Smooth muscle cell of the brain vasculature (primary cell): ENCODE measurements at regions not wholly inside any gene's neighbourhood (a gene's known extent, or its start where the extent isn't known, plus 50 kb on each side); places are given as distances from the start of the nearest gene placed in this dataset.
"Not testable (repeated sequence)": the region's sequence is repeated elsewhere in the genome, so short reads cannot be mapped to it uniquely, and the experiment has no call there.

ENCODE experiments used
- DNase-seq: peaks from one replicate; pipeline ENCODE4 v3.0.0-alpha.2; 2012; ENCODE audit warnings: low read depth, low spot score

DNA sequence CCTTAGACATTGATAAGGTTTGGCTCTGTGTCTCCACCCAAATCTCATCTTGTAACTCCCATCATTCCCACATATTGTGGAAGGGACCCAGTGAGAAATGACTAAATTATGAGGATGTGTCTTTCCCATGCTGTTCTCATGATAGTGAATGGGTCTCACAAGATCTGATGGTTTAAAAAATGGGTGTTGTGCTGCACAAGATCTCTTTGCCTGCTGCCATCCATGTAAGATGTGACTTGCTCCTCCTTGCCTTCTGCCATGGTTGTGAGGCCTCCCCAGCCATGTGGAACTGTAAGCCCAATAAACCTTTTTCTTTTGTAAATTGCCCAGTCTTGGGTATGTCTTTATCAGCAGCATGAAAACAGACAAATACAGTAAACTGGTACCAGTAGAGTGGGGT, 206.1 kb upstream of the KCND2 start:
- not testable (repeated sequence) for DNase-seq

DNA sequence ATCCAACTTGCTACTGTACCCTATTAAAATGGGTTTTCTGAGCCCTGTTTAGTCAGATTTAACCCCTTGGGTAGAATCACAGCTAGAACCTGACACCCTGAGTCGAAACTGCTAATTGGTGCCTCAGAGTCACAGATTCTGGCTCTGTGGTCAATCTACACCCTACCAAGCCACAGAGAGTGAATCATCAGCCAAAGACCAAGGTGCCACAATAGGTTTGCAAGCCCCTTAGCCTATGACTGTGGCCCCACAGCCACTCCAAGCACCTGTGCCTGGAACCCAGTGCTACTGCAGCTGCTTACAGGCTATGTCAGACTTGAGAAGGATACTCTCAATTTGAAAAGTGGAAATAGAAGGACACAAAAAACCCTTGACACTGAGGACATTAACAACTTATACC, 202.8 kb upstream of the KCND2 start:
- no peak for DNase-seq

DNA sequence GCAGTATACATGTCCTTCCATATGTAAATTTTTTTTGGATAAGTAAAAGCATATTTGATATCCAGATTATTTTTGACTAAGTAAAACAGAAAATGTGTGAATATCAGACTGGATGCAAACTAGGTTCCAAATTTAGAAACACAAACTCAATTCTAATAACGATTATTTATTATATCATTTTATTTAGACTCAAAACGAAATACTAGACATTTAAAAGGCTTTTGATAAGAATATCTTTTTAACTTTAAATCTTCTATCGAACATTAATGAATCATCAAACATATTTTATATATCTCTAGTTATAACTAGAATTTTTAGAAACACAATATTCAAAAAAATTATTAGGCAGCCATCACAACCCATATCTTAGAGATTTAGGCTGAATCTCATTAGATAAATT, 195.2 kb upstream of the KCND2 start:
- DNase-seq = no peak

DNA sequence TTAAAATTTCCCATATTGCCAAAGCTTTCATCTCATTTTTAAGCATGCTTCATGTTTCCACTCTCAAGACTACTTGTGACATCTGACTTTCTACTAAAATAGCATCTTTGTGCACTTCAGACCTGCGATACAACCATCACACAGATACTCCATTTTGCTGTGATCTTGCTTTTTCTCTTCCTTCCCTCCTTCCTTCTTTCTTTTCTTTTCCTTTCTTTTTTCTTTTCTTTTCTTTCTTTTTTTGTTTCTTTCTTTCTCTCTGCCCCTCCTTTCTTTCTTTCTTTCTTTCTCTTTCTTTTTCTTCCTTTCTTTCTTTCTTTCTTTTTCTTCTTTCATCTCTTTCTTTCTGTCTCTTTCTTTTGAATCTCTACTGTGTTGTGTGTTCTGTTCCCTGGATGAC, 194.0 kb upstream of the KCND2 start:
- no peak for DNase-seq

DNA sequence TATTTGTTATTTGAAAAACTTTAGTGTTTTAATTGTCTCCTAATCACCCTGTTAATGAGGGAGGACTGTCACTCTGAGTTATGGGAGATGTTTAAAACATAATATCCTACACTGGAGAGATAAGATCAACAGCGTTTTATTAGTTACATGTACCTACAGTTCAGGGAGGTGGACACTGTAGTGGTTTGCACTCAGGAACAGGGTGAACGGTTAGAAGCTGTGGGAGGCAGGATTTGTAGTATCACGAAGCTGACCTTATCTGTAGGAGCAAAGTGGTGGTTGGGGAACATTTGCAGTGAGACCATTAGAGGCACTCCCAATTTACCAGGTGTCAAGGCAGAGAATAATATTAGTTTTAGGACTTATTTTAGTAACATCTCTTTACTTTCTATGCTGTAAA, 193.3 kb upstream of the KCND2 start:
- no peak for DNase-seq

DNA sequence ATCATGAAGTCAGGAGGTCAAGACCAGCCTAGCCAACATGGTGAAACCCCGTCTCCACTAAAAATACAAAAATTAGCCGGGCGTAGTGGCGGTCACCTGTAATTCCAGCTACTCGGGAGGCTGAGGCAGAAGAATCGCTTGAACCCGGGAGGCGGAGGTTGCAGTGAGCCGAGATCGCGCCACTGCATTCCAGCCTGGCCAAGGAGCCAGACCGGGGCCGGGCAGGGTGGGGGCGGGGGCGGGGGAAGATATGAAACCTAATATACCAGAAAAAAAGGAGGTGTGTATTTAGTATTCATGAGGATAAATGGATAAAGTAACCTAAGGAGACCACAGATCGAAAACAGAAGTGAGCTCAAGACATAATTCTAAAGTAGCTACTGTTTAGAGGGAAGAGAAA, 186.5 kb upstream of the KCND2 start:
- not testable (repeated sequence) for DNase-seq

DNA sequence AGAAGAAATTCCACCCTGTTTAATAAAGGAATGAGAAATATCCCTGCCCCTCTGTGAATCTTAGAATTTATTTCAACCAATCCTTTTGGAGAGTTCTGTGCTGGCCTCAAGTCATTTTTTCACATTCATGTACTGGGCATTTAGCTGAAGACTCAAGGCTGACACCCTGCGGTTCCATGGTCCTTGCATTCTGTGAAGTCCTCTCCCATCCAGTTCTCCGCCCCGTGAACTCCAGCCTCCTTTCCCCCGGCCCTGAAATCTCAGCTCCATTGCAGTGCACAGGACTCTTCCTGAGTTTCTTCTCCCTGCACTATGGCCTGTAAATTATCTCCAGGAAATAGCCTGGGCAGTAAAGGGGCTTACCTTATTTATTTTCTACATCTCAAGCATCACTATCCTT, 183.0 kb upstream of the KCND2 start:
- no peak for DNase-seq

DNA sequence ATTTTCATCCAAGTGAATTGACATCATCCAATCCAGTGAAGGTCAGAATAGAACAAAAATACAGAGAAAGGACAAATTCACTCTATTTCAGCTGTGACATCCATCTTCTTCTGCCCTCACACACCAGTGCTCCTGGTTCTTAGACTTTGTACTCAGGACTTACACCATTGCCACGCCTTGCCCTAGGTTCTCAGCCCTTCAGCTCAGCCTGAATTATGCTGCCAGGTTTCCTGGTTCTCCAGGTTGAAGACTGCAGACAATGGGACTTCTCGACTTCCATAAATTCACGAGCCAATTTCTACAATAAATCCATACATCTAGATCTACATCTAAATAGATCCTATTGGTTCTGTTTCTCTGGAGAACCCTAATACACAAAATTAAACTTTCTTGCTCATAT, 181.2 kb upstream of the KCND2 start:
- DNase-seq = no peak

DNA sequence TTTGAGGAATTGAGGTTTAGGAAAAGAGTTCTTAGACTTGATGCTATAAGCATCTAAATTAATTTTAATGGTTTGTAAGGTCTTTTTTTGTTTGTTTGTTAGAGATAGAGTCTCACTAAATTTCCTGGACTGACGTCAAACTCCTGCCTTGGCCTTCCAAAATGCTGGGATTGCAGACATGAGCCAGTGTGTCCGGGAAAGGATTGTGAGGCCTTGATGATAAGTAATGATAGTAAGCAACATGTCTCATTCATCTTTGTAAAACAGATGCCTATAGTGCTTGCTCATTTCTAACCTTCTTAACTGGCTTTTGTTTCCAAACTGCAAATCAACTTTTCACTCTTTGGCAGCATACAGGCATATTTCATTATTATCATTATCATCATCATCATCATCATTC, 176.0 kb upstream of the KCND2 start:
- DNase-seq = no peak

DNA sequence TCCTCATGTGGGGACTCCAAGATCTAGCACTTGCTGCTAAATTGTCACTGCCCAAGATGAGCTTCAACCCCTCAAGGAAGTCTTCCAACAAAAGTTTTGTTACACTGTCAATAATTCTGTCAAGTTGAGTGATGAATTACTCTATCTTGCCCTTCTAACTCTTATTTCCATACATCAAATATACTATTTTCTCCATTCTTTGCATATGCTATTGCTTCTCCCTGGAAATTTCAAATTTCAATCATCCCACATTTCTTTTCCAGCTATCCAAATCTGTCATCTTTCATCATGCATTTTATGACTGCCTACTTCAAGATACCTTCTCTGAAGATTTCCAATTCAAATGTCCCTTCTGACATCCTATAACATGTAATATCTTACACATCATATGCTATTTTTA, 175.2 kb upstream of the KCND2 start:
- no peak for DNase-seq

DNA sequence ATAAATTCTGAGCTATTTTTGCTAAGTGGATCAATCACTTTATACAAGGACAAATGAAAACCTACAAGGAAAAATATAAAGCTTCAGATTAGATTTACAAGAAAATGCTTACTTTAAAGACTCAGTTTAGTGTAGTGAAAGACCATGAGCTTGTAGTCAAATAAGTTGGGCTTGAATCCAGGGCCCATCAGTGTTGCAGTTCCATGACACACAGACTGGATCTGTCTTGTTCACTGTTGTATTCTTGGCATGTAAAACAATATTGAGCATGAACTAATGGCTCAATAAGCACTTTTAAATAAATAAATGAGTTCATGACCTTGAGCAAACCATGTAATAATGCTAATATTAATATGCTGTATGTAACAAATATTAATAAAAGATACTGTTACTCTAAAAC, 164.6 kb upstream of the KCND2 start:
- no peak for DNase-seq

DNA sequence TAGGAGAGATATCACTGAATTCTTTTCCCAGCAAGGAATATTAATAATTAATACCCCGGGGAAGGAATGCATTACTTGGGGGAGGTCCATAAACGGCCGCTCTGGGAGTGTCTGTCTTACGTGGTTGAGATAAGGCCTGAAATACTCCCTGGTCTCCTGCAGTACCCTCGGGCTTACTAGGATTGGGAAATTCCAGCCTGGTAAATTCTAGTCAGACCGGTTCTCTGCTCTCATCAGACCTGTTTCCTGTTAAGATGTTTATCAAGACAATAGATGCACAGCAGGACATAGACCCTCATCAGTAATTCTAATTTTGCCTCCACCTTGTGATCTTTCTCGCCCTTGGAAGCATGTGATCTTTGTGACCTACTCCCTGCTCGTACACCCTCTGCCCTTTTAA, 162.8 kb upstream of the KCND2 start:
- DNase-seq = no peak

DNA sequence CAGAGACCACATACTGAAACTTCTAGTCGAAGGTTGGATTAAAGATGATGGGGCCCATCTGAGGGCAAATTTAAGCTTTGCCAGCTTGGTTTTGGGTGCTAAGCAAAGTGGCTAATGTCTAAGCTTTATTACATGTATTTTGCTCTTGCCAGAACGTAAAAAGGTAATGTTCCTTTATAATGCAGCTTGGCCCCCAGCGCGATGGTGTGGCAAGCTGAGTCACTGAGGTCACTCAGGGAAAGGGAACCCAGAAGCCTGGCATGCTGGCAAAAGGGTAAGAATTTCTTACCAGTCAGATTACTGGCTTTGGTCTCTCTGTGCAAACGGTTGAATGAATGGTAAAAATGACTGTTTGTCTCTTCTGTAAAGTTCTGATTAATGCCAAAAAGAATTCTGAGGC, 158.3 kb upstream of the KCND2 start:
- no peak for DNase-seq

DNA sequence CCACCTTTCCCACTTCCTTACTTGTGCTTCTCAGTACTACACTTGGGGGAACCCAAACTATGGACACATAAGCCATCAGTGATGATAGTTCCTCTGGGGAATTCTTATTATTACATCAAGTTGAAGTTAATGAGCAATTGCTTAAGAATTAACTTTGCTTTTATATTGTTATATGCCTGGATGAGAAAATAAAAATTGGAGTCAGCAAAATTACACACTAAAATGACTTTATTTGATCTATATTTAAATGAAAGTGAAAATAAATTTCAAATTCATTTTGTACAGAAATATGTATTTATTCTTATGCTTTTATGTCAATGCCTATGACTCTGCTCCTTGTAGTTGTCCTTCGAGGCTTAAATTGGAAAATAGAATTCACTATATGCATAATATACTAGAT, 149.4 kb upstream of the KCND2 start:
- DNase-seq = no peak

DNA sequence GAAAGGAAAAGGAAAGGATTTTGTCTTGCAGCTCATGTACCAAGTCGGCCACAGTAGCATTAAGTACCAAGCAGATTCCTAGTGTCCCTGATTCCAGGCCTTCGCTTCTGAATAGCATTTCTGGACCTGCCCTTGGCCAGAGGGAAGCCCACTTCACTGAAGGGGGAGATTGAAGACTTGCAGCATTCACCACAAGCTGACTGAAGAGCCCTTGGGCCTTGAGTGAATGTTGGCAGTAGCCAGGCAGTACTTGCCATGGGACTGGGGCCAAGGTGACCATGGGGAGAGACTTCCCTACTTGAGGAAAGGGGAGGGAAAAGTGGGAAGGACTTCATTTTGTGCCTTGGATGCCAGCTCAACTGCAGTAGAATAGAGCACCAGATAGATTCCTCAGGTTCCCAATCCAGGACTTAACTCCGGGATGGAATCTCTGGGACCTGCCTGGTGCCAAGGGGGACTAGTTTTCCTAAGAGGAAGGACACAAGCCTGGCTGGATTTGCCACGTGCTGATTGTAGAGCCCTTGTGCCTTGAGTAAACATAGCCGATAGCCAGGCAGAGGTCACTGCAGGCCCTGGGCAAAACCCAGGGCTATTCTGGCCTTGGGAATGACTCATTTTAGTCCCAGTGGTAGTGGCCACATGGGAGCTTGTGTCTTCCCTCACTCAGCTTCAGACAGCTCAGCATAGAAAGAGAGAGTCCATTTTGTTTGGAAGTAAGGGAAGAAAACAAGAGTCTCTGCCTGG, 141.7 kb upstream of the KCND2 start:
- no peak for DNase-seq

DNA sequence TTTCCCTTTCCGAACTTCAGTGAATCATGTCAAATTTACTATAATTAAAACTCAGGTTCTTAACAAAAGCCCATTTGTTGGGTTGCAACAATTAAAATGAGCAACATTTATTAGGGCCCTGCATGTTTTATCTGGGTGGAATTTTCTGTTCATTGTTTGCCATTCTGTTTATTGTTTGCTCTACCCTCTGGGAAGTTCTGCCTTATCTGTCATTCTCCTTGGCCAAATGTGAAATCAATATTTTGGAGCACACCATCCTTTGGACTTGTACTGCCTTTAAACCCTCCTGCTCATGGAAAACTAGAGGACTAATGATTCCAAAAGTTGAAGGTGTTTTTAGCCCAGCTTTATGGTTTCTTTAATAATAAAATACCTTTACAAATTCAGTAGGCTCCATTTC, 134.5 kb upstream of the KCND2 start:
- no peak for DNase-seq

DNA sequence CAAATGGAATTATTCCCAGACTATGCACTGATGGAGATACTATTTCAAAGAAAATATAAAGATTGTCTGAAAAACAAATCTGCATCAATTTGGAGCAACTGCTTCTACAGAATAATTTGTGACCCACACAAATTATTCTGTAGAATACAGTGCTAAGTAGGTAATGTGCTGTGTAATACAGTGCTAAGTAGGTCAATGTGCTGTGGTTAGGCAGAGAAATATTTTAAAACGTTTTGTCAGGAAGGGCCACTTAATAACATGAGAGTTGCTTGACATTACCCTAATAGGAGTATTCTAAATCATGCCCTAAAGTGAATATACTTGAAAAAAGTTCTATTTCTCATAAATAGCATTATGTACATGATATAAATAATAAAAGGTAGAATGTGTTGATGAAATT, 116.5 kb upstream of the KCND2 start:
- DNase-seq = no peak

DNA sequence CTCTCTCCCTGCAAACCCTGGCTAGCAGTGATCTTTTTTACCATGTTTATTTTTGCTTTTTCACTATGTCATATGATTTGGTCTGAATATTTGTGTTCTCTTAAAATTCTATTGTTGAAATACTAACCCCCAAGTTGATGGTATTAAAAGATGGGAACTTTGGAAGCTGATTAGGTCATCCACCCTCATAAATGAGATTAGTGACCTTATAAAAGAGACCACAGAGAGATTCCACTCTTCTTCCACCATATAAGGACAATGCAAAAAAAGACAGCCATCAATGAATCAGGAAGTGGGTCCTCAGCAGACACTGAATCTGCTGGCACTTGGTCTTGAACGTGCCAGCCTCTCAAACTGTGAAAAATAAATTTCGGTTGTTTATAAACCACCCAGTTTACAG, 112.8 kb upstream of the KCND2 start:
- no peak for DNase-seq

DNA sequence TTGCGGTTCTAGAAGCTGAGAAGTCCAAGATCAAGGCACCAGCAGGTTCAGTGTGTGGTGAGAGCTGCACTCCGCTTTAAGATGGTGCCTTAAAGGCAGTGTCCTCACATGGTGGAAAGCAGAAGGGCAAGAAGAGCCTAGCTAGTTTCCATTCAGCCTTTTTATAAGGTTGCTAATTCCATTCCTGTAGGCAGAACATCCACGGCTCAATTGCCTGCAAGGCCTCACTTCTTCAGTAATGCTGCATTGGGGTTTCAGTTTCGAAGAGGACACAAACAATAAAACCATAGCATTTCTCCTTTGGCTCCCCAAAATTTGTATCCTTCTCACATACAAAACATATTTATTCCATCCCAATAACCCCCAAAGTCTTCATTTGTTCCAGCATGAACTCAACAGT, 109.5 kb upstream of the KCND2 start:
- DNase-seq = no peak

DNA sequence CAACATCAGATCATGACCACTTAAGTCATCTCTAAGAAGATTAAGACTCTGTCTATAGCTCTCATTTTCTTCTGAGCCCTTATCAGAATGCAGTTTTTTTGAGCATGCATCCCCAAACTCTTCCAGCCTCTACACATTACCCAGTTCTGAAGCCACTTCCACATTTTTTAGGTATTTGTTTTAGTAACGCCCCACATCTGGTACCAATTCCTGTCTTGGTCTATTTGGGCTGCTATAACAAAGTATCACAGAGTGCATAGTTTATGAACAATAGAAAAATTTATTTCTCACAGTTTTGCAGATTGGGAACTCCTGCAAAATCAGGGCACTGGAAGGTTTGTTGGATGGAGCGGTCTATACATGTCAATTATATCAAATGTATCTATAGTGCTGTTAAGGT, 107.7 kb upstream of the KCND2 start:
- no peak for DNase-seq

DNA sequence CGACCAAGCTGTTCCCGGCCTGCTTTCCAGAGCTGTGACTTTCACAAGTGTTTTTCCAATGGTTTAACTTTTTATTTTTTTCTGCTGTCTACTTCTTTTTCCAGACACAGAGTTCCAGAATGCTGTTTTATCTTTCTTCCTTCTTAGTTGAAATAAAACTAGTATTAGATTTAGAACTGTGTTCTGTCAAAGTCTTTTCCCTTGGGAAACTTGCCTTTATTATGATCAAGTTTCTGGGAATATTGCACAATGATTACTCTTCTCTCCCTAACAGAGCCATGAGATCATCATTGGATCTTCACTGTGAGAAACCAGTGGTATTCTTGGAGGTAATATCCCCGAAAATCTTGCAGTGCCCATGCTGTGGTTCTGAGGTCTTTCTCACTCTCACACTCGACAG, 104.9 kb upstream of the KCND2 start:
- DNase-seq = peak; percentile 1

DNA sequence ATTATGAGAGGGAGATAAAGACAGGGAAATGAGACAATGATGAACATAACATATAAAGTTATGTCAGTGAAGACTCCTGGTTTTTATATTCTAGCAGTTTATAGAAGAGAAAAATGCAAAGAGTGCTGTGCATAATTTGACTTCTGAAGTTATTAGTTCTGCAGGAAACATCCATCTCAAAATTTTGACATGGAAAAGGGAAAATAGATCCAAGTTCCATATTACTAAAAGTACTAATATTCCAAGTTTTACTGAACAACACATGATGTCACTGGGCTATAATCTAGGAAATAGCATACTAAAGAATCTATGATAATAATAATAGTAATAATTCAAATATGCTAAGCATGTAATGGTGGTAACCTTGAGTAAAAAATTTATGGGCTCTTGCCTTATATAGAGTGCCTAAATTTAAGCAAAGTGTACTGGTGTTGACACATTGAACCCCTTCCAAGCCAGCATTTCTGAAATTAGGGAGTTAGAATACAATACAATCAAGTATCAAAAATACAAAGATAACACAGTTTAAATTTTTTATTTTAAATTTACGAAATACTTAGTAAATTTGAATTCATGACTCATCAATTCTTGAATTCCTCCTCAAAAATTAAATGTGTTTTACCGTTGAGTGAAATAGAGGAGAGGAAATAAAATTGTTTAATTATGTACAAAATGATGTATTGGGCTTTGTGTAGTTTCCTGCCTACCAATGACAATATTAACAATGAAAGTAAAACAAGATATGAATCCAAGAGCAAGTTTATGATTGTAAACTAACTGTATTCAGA, 102.8 kb upstream of the KCND2 start:
- no peak for DNase-seq

DNA sequence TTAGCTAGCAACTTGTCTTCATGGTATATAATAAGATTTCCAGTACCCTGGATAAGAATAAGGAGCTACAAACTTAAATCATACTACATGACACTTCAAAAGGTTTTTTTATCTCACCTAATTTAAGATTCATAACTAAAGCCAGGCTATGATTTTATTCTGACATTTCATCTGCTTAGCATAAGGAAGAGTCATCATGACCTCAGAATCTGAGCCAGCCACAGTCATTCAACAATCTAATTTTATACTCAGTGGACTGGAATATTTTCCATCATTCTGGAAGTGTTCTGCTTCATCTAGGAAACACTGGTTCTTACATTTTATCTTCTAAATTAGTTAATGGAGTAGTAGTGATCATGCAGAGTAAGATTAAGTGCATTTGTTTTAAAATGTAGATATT, 102.1 kb upstream of the KCND2 start:
- DNase-seq = no peak

DNA sequence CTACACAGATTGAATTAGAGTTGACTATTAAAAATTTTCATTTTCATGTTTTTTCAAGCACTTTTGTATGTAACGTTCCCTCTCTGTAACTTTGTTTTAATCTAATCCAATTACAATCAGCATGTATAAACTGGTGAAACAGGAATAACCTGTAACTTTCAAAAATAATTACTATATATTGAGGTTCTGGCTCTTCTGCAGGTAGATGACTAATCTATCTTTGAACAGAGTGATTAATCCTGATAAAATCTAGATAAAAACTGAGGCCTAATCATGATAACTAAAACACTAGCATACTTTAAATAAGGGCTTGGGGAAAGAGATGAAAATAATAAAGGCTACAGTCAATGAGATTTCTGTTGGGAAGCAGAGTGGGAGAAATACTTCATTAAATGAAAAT, 101.6 kb upstream of the KCND2 start:
- no peak for DNase-seq
